Skin epidermis (tissue), 12 donors: ENCODE measurements at regions not wholly inside any gene's neighbourhood (a gene's known extent, or its start where the extent isn't known, plus 50 kb on each side); places are given as distances from the start of the nearest gene placed in this dataset.
"Not testable (repeated sequence)": the region's sequence is repeated elsewhere in the genome, so short reads cannot be mapped to it uniquely, and the experiment has no call there.

Experiments used
- H3K27ac ChIP-seq, 21 experiments: fragments of 200-600 bp; sonication (generic) in 11 of 21; one replicate each; pipeline ENCODE4 v1.5.0; 2020; ENCODE audit warnings: mild to moderate bottlenecking in 3 of 21, inconsistent platforms in 2 of 21, moderate library complexity in 2 of 21
- H3K4me3 ChIP-seq, 7 experiments: fragments of 200-600 bp; sonication (generic) in 2 of 7; one replicate each; pipeline ENCODE4 v1.5.0; 2020; ENCODE audit warnings: inconsistent platforms in 2 of 7, mild to moderate bottlenecking in 2 of 7, moderate library complexity in 1 of 7

DNA sequence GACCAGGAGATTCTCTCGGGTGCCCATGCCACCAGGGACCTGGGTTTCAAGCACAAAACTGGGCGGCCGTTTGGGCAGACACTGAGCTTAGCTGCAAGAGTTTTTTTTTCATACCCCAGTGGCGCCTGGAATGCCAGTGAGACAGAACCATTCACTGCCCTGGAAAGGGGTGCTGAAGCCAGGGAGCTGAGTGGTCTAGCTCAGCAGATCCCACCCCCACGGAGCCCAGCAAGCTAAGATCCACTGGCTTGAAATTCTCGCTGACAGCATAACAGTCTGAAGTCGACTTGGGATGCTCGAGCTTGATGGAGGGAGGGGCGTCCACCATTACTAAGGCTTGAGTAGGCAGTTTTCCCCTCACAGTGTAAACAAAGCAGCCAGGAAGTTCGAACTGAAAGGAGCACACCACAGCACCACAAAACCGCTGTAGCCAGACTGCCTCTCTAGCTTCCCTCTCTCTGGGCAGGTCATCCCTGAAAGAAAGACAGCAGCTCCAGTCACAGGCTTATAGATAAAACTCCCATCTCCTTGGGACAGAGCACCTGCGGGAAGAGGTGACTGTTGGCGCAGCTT is 157.7 kb downstream of the GIPC2 start:
- not testable (repeated sequence) for H3K27ac ChIP-seq, H3K4me3 ChIP-seq

DNA sequence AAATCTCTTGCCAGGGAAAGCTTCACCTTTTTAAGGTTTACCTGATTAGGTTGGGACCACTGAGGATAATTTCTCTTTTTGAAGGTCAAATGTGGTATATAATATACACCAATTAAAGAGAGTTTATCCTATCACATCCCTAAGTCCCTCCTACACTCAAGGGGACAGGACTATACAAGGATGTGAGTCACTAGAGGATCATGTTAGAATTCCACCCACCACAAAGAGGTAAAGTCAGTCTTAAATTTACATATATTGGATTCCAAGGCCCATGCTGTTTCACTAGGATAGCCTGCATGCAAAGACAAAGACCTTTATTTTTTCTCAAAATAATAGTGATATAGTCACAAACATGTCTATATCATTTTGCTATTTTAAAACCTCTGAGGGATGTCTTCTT is 164.4 kb downstream of the GIPC2 start:
- Histone ChIP-seq H3K4me3 (no peak overlapping the region), H3K27ac (no peak overlapping the region)

DNA sequence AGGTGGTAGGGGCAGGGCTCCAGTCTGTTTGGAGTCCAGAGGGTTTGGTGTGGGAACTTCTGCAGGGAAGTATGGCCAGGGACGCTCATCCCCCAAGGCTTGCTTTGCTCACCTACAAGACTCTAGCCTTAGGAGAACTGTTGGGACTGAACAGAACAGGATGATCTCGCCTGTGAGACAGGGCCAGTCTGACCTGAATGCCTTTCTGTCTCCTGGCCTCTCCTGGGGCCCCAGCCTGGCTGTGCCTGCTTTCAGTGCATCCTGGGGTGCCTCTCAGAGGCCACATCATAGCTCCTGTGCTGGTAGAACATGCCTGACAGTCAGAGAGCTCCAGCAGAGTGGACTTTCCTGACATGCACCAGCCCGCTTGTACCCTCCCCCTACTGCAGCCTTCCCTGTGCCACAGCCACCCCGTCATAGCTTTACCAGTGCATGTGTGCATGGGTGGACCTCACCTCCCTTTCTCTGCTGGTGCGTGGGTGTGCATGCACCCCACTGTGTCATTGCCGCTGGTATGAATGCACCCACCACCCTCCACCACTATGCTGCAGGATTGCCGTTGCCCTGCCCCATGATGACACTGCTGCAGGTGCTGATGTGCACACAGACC is 165.8 kb downstream of the GIPC2 start:
- Histone ChIP-seq H3K27ac (no peak overlapping the region), H3K4me3 (no peak overlapping the region)

DNA sequence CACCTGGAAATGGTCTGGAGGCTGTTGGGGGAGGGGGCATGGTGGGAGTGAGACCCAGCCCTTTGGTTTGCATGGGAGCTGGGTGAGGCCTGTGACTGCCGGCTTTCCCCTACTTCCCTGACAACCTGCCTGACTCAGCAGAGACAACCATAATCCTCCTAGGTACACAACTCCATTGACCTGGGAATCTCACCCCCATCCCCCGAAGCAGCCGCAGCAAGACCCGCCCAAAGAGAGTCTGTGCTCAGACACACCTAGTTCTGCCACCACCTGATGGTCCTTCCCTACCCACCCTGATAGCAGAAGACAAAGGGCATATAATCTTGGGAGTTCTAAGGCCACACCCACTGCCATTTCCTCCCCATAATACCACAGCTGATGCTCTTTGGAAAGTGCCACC is 168.6 kb downstream of the GIPC2 start:
- no peak overlapping the region for H3K27ac ChIP-seq
- no peak overlapping the region for H3K4me3 ChIP-seq

DNA sequence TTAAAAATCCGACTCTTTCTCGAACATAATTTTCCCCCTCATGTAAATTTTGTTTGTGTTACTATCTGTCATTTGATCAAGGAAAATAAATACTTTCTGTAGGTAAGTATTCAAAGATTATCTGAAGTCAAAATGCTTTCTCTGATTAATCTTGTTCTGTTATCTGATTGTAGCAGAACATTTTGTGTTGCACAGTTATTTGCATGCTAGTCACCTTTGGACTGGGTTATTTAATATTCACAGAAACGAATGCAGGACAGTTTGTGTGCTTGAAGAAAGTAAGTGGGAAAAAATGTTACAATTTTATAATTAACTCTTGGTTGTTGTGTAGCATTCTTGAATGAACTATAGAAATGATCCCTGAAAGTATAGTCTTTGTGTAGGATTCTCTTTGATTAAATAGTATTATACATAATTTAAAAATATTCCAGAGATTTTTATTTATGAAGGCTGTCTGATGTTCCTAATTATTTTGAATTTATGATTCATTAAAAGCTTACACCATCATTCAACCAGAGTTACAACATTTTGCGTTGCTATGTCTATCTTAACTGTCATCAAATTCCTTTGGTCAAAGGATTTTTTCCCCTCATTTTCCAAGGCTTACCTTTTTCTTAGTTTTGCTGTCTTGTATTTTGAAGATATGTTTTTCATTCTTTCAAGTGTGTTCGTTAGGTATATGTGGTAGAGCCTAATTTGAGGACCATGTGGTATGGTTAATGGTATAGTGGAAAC is 176.6 kb downstream of the GIPC2 start:
- Histone ChIP-seq H3K27ac (no peak overlapping the region), H3K4me3 (no peak overlapping the region)

DNA sequence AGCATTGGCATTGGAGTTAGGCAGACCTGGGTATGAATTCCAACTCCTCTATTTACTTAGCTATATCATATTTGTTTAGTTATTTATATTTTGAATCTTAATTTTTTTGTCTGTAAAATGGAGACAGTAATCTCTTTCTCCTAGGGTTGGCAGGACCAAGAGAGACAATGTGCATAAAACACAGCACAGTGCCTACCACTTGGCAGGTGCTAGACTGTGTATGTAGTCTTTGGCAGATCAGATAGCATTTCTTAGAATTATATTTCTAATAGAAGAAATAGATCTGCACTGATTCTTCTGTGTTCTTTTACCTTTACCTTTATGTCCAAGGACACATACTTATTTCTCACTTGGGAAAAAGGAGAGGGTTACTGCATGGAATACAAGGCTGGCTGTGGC is 177.2 kb downstream of the GIPC2 start:
- Histone ChIP-seq H3K27ac (no peak overlapping the region), H3K4me3 (no peak overlapping the region)

DNA sequence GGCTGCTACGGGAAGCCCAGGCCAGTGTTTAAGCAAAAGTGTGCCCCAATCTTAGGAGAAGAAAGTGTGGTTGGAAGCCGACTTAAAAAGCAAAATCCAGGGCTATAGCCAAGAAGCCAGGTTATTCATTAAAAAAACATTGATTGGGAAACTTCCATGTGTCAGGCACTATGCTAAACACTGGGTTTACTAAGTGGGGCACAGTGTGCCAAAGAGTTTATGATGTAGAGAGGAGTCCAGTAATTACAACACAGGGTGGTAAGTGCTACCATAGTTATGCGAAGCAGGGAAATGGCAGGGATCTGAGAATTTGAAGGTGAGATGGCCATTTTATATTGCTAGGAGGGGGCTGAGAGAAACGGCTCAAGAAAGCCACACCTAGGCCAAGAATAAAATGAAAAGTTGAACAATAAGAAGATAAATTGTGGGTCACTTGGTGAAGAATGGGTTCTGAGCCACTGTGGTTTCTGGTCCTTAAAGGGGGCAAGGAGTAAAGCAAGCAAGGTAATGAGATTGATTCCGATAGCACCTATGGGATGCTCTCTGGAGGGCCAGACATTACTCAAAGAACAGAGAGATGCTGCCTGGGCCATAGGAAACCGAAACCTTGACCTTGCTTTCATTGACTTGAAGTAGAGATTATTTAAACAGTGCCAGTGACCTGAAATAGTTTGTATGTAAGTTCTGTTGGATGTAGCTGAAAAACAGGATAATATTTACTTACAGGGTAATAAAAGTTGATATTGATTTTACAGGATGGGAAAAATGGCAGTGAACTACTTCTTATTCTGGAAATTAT is 177.8 kb downstream of the GIPC2 start:
- no peak overlapping the region for H3K27ac ChIP-seq
- H3K4me3 ChIP-seq = no peak overlapping the region

DNA sequence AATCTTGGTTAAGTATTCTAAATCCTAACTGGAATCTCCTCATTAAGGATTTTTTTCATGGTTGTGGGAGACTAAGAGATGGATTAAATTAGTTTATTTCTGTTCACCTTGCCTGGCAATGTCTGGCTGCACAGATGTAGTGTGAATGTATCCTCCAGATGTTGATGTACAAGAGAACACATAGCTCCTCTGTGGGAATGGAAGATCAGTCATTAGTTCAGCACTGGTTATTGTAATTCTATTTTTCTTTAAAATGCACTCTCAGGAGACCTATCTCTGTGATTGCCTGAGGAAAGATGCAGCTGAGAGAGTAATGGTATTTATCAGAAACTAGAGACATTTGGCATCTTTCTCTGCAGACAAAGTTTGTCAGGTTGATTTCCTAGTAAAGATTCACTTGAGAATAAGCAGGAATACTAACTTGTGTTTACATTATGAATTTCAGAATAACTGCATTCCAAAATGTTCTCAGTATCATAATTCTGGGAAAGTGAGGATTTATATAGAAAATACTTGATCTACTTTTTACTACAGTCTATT is 178.6 kb downstream of the GIPC2 start:
- Histone ChIP-seq H3K4me3 (no peak overlapping the region), H3K27ac (no peak overlapping the region)

DNA sequence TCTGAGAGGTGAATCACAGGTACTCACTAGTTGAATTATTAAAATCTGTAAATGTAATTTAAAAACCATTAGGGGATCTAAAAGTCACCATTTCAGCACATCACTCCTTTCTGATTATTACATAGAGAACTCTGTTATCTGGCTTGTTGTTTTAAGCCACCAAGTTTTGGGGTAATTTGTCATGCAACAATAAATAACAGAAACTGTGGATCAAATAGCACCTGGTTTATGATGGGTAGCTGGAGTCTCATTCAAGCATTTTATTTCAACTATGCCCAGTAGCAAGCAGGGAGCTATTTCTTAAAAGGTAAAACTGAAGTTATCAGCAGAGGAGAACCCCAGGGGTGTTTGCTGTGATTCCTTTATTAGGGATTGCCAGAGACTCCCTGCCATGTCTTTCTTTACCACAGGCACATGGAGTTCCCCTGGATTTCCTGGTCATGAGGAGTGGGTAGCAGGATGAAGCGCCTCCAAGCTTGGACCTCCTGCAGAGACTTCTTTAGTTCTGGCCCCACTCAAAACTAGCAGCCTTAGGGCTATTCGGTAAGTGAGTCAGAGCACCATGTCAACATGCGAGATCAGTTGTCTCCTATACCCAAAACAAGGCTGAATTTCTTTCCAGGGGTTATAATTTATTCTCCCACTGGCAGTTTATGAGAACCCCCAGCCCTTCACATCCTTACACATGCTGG is 179.2 kb downstream of the GIPC2 start:
- Histone ChIP-seq H3K27ac (no peak overlapping the region), H3K4me3 (no peak overlapping the region)

DNA sequence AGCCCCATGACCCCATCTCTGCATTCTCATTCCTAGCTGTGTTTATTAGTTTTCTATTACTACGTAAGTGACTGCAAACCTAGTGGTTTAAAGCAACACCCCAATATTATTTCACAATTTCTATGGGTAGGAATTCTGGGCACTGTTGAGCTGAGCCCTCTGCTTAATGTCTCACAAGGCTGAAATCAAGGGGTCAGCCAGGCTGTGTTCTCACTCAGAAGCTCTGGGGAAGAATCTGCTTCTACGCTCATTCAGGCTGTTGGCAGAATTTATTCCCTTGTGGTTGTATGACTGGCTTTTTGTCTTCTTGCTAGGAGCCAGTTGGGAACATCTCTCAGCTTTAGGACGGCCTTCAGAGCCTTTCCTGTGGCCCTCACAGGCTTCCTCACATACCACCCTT is 181.0 kb downstream of the GIPC2 start:
- no peak overlapping the region for H3K4me3 ChIP-seq
- H3K27ac ChIP-seq = no peak overlapping the region

DNA sequence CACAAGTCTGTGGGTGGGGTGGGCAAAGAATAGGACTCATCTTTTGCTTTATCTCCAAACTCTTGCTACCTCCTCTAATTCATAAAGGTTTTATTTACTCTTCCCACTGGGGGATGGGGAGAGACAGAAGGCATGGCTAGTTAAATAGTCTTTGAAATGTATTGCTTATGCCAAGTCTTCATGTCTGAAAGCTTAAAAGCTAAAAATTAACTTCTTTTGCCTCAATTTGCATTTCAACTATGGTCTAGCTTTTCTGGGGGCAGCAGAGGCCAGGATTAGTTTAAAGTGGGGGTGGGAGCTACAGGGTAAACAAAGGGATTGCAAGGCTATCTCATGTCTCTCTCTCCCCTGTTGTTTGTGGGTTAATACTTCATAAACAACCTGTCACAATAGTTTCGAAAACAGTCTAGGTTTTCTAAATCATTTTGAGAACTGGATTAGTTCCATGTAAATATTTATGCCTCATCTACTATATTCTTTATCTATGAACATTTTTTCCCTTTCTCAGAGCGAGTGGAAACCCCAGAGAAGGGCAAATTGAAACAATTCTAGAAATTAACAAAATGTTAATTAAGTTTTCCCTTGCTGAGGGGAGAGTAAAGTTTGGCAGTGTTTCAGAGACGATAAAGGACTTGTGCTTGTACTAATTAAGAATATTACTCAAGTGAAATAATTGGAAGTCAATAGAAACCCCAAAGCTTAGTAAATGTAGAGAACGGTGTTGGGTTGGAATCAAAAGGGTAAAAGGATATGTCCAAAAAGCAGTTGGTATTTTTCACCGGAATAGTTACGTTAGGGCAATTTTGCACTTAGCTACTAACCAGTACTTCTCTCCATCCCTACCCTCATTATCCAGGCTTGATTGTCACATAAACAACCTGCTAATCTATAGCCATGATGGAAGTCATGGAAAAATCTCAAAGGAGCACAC is 182.2 kb downstream of the GIPC2 start:
- Histone ChIP-seq H3K27ac (no peak overlapping the region), H3K4me3 (no peak overlapping the region)

DNA sequence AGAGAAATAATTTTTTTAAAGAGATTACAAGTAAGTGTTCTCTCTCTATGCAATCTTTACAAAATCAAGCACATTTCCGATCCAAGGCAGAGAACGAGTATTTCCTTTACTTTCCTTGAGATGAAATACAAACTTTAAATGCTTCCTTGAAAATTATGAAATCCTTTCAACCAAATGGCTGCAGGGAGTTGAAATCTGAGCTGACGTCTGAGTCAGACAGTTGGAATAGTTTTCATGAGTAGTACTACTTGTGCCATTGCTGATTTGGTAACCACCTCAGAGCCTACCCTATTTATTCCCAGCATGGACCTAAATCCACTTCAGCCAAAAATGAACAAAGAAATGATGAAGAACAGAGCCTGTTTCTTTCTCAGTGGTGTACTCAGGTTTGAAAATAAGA is 183.6 kb downstream of the GIPC2 start:
- no peak overlapping the region for H3K4me3 ChIP-seq
- no peak overlapping the region for H3K27ac ChIP-seq

DNA sequence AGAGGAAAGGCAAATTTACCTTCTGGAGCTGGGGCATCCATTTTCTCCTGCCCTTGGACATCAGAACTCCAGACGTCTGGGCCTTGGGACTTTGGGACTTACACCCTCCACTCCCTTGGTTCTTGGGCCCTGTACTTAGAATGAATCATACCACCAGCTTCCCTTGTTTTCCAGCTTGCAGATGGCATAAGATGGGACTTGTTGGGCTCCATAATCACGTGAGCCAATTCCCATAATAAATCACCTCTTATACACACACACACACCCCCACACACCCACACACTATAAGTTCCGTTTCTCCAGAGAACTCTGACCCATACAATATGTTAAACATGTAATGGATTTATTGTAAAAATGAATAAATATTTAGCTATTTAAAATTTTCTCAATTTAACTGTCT is 185.7 kb downstream of the GIPC2 start:
- H3K27ac ChIP-seq = no peak overlapping the region
- no peak overlapping the region for H3K4me3 ChIP-seq

DNA sequence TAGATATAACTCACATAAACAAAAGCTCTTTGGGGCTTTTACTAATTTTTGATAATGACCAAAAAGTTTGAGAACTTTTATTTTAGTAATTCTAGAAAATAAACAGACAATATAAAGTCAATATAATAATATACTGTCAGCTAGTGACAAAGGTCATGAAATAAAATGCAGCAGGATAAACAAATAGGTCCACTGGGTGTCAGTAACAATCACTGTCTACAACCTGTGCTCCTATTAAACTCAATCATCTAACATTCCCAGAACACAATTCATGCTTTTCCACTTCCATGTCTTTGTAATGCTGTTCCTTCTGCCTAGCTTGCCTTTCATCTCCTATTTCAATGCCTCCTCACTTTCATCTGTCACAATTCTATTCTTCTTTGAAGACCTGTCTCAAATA is 186.1 kb downstream of the GIPC2 start:
- H3K4me3 ChIP-seq = no peak overlapping the region

DNA sequence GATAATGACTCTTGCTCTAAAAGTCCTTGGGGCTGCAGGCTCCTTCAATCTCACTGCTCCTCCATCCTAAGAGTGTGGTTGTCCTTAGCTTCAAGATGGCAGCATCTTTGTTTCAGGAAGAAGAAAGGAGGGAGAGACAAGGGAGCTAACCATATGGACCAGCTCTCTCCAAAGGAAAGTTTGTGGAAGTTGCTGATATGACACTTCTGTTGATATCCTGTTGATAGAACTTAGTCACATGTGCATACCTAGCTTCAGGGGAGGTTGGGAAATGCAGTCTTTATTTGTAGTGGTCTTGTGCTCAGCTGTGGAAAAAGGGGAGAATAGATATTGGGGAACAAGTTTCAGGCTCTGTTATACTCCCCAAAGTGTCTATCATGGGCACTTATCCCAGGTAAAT is 186.9 kb downstream of the GIPC2 start:
- H3K4me3 ChIP-seq = no peak overlapping the region
- H3K27ac ChIP-seq = no peak overlapping the region

More for the DNA sequence above, 186.1 kb downstream of the GIPC2 start:
- H3K27ac ChIP-seq = no peak overlapping the region

DNA sequence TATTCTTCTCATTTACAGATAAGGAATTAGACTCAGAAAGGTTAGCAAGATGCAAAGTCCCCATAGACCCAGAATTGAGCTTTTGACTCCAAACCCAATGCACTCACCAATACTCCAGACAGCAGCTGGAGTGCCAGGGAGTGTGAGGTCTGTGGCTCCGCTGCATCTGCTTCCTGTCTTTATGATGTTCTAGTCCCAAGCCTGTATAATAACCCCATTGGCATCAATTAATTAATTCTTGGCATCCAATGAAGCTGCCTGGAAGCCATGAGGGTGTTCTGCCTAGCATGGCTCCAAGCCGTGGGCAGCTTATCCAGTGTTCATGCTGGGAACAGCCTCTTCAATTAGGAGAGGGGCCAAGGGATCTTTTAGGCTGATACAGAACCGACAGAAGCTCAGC is 188.7 kb downstream of the GIPC2 start:
- no peak overlapping the region for H3K27ac ChIP-seq
- H3K4me3 ChIP-seq = no peak overlapping the region

DNA sequence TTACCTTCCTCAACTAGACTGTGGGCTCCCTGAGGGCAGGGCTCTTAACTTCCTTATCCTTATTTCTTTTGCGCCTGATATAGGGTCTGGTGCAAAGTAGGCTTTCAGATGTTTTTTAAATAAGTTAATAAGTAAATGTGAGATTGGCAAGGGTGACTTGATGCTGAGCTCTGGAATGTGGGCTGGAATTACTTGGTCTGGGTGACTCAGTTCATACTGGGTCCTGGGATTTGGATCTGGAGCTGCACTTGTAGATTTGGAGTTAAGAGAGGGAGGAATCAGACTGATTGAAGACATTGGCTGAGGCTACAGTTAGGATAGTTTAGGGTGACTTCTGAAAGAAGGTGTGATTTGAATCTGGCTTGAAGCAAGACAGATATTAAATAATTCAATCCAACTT is 190.9 kb downstream of the GIPC2 start:
- H3K27ac ChIP-seq = no peak overlapping the region
- no peak overlapping the region for H3K4me3 ChIP-seq

DNA sequence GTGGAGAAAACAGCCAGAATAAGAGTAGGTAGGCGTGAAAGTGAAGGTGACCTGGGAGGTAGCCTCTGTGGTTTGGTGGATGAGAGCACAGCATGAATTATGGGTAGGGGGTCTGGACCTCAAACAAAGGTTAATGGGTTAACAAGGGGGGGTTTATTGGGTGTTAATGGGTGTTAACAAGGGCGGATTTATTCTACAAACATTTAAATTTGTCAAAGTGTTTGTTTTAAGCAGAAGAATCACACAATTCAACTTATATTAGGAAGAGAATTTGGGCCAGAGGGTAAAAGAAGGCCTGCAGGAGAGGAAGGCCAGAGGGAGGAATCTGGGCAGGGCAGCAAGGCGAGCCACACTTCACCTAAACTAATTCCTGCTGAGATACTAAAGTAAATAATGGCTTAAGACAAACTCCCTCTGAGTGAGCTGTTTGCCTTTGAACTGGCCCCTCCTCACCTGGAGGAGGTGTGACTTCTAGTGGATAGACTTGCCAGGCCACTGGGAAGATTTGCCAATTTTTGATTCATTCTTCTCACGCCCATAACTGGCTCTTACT is 191.7 kb downstream of the GIPC2 start:
- no peak overlapping the region for H3K4me3 ChIP-seq
- no peak overlapping the region for H3K27ac ChIP-seq

DNA sequence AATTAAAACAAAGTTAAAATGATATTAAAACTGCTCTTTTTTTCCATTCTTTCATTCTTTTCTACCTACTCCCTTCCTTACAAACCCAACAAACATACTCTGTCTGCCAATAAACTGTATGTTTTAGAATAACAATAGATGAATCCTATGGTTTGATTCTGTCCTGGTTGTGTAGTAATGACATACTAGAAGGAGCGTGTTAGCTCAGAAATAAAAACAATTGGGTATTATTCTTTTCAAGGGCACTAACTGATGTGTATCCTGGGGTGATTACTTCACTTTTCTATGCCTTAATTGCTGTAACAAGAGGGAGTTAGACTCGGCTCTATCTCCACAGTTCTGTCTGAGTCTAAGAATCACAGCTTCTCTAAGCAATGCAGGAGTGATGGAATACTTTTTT is 194.4 kb downstream of the GIPC2 start:
- H3K4me3 ChIP-seq = no peak overlapping the region
- H3K27ac ChIP-seq = no peak overlapping the region
